ENCODE measurements at regions not wholly inside any gene's neighbourhood (a gene's known extent, or its start where the extent isn't known, plus 50 kb on each side); places are given as distances from the start of the nearest gene placed in this dataset.

- H3K4me2 ChIP-seq (ENCODE audit: control insufficient read depth, insufficient read depth), result no peak overlapping the region
- no peaks in the 10 kb centered on the region for H3K79me2 ChIP-seq (ENCODE audit: control insufficient read depth, insufficient read depth, low read length)
- 36% methylated on average over 3 of the region's 3 CpGs for WGBS (ENCODE audit: insufficient coverage, insufficient replicate concordance, low lambda C conversion rate, missing lambda C conversion rate)
- no peaks in the 10 kb centered on the region for H3K36me3 ChIP-seq (ENCODE audit: control insufficient read depth in 2 of 2, insufficient read depth in 2 of 2, low read length in 1 of 2)
- H3K9me3 ChIP-seq (replicated peaks; ENCODE audit: control insufficient read depth, insufficient read depth, low read length), result no peaks in the 10 kb centered on the region; the same call in 2 of the 3 replicates
- RAD21 ChIA-PET (ENCODE audit: unreplicated experiment), result no interaction called here
- no peaks in the 10 kb centered on the region for H3K4me1 ChIP-seq (ENCODE audit: control insufficient read depth, insufficient read depth, low read length)
- intact Hi-C loops (cut with micrococcal nuclease; ENCODE audit: unreplicated experiment), result no loop called here
- CTCF ChIA-PET, result interaction anchor here (0.5 to 1.3 kb wide), 3 partner anchors 12 to 31 kb away, joined by 3 read pairs; no protein-coding TSS in a partner anchor
- H2AFZ ChIP-seq (ENCODE audit: control insufficient read depth, low read depth, low read length), result no peak overlapping the region
- H3K27me3 ChIP-seq (replicated peaks in 1 of 2; ENCODE audit: control insufficient read depth in 2 of 2, insufficient read depth in 2 of 2, low read length in 1 of 2), result no peaks in the 10 kb centered on the region
- ATAC-seq (no peak), FAIRE-seq (no peak), DNase-seq (ENCODE audit: low read depth, low spot score) (no peak)
- in situ Hi-C loops (cut with MboI), result no loop called here
- SMC1A ChIA-PET (ENCODE audit: uncharacterized antibody, unreplicated experiment), result interaction anchor here (0.6 to 2.2 kb wide), 6 partner anchors 10 to 425 kb away, joined by 3 to 6 read pairs (median 3); no protein-coding TSS in a partner anchor
- TF ChIP-seq BHLHE40 (IDR thresholded peaks at IDR 0.05; ENCODE audit: borderline replicate concordance in 1 of 2, low read depth in 2 of 2, low read length in 1 of 2) (no peak), NRF1 (conservative IDR thresholded peaks at IDR 0.05; ENCODE audit: low read depth, low read length) (no peak), RUNX3 (IDR thresholded peaks at IDR 0.05; ENCODE audit: low read length) (no peak), FOS (IDR thresholded peaks at IDR 0.05; ENCODE audit: borderline replicate concordance, extremely low read depth, insufficient read length) (no peak), MTA3 (IDR thresholded peaks at IDR 0.05; ENCODE audit: borderline replicate concordance, low read length) (no peak), SUPT20H (IDR thresholded peaks at IDR 0.05; ENCODE audit: borderline replicate concordance, control insufficient read depth, low read depth, low read length) (no peak)
- POLR2A ChIA-PET, result no interaction called here
- H3K4me3 ChIP-seq, result no peak overlapping the region
- no peaks in the 10 kb centered on the region for H4K20me1 ChIP-seq (ENCODE audit: control insufficient read depth, insufficient read depth)
- no TSS peak for BruUV-seq (replicated peaks)
- H3K9ac ChIP-seq (ENCODE audit: control insufficient read depth, insufficient read depth, low read length), result no peak overlapping the region
- no peak overlapping the region for H3K27ac ChIP-seq (ENCODE audit: control insufficient read depth, insufficient read depth)
Observed at GRCh38 chr5:82765765-82766164, 311.4 kb downstream of the TMEM167A start.

- in situ Hi-C loops (cut with MboI), result no loop called here
- intact Hi-C loops (cut with micrococcal nuclease; ENCODE audit: unreplicated experiment), result no loop called here
- no peaks in the 10 kb centered on the region for H3K36me3 ChIP-seq (ENCODE audit: control insufficient read depth in 2 of 2, insufficient read depth in 2 of 2, low read length in 1 of 2)
- ChIA-PET POLR2A (no interaction called here), CTCF (no interaction called here), RAD21 (ENCODE audit: unreplicated experiment) (no interaction called here), SMC1A (ENCODE audit: uncharacterized antibody, unreplicated experiment) (no interaction called here)
- TF ChIP-seq EED (IDR thresholded peaks at IDR 0.05; ENCODE audit: low read depth), result no peak
- no peak for TF ChIP-seq SKIL (IDR thresholded peaks at IDR 0.05; ENCODE audit: low read depth, poor library complexity, severe bottlenecking)
- no peak overlapping the region for H3K4me3 ChIP-seq
- no peaks in the 10 kb centered on the region for H3K27me3 ChIP-seq (replicated peaks in 1 of 2; ENCODE audit: control insufficient read depth in 2 of 2, insufficient read depth in 2 of 2, low read length in 1 of 2)
- ATAC-seq (no peak), FAIRE-seq (no peak), DNase-seq (ENCODE audit: low read depth, low spot score) (no peak)
- H4K20me1 ChIP-seq (ENCODE audit: control insufficient read depth, insufficient read depth), result no peaks in the 10 kb centered on the region
- H3K9me3 ChIP-seq (replicated peaks; ENCODE audit: control insufficient read depth, insufficient read depth, low read length), result no peaks in the 10 kb centered on the region
- H3K4me1 ChIP-seq (ENCODE audit: control insufficient read depth, insufficient read depth, low read length), result no peaks in the 10 kb centered on the region
- H2AFZ ChIP-seq (ENCODE audit: control insufficient read depth, low read depth, low read length), result no peak overlapping the region
- no peak overlapping the region for H3K9ac ChIP-seq (ENCODE audit: control insufficient read depth, insufficient read depth, low read length)
- no TSS peak for BruUV-seq (replicated peaks)
- no peak overlapping the region for H3K4me2 ChIP-seq (ENCODE audit: control insufficient read depth, insufficient read depth)
- WGBS (ENCODE audit: insufficient coverage, insufficient replicate concordance, low lambda C conversion rate, missing lambda C conversion rate), result 27% methylated on average over 10 of the region's 10 CpGs
- no peak overlapping the region for H3K27ac ChIP-seq (ENCODE audit: control insufficient read depth, insufficient read depth)
- no peaks in the 10 kb centered on the region for H3K79me2 ChIP-seq (ENCODE audit: control insufficient read depth, insufficient read depth, low read length)
Observed at GRCh38 chr5:82760856-82761255, 316.3 kb downstream of the TMEM167A start.

All from GM12878 (cell line).